ENCODE measurements at regions not wholly inside any gene's neighbourhood (a gene's known extent, or its start where the extent isn't known, plus 50 kb on each side); places are given as distances from the start of the nearest gene placed in this dataset.

GRCh38 chr2:128621074-128621473, 302.4 kb upstream of the HS6ST1 start:
- Histone ChIP-seq H3K4me3 (ENCODE audit: low read length) (no peak overlapping the region), H3K36me3 (ENCODE audit: insufficient read depth, low read depth, low read length) (no peaks in the 10 kb centered on the region), H3K4me1 (ENCODE audit: insufficient read depth, low read length) (no peaks in the 10 kb centered on the region), H3K27ac (ENCODE audit: low read length) (no peak overlapping the region), H3K27me3 (ENCODE audit: insufficient read depth, low read length) (peaks cover 4% of the 10 kb centered on the region; the same call in 1 of the 2 replicates), H3K9me3 (ENCODE audit: insufficient read depth, low read depth, low read length) (peaks cover 9% of the 10 kb centered on the region), H3K9ac (ENCODE audit: low read depth, low read length) (no peak overlapping the region)

DNA sequence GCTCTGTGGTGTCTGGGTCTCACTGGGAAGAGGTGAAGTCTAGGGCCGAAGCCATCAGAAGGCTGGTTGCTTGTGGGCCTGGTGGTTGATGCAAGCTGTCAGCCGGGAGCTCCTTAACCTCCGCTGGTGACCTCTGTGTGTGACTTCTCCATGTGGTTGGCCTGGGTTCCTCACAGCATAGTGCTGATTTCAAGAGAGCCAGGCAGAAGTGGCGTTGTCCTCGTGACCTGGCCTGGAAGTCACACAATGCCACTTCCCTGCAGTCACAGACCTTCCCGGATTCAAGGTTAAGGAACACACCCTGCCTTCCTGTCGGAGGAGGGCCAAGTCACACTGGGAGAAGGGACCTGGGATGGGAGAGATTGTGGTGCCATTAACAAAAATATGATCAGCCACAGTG, 303.7 kb upstream of the HS6ST1 start:
- Histone ChIP-seq H3K27me3 (ENCODE audit: insufficient read depth, low read length) (peaks cover 4% of the 10 kb centered on the region; the same call in 1 of the 2 replicates), H3K27ac (ENCODE audit: low read length) (no peak overlapping the region), H3K9me3 (ENCODE audit: insufficient read depth, low read depth, low read length) (peaks cover 9% of the 10 kb centered on the region), H3K9ac (ENCODE audit: low read depth, low read length) (no peak overlapping the region), H3K4me3 (ENCODE audit: low read length) (no peak overlapping the region), H3K4me1 (ENCODE audit: insufficient read depth, low read length) (no peaks in the 10 kb centered on the region), H3K36me3 (ENCODE audit: insufficient read depth, low read depth, low read length) (no peaks in the 10 kb centered on the region)

DNA sequence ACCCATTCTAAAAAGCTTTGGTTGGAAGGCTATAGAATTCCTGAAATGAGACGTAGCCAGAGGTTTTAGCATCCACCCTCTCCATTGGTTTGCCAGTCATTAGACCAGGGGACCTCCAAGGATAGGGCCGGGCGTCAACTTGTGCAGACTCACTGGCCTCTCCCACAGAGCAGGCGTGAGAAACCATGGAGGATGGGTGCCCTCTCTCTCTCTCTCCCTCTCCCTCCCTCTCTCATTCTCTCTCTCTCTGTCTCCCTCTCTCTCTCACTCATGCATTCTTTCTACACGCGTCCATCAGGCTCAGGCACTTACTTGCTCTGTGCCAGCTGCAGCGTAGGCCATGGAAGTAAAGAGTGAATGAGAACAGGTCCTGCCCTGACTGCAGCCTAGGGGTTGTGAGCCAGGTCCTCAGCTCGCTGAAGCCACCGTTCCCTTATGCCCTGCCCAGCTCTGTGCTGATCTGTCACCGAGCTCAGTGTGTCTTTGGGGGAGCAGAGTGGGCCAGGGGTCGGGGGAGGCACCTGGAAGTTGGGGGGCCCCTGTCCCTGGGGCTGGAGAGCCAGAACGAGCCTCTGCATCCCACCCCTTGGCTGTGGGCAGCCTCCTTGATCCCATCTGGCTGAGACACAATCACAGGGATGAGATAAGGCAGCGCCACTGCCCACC, 304.4 kb upstream of the HS6ST1 start:
- H3K9ac ChIP-seq (ENCODE audit: low read depth, low read length) = no peak overlapping the region
- peaks cover 4% of the 10 kb centered on the region; the same call in 1 of the 2 replicates for H3K27me3 ChIP-seq (ENCODE audit: insufficient read depth, low read length)
- H3K27ac ChIP-seq (ENCODE audit: low read length) = no peak overlapping the region
- no peaks in the 10 kb centered on the region for H3K4me1 ChIP-seq (ENCODE audit: insufficient read depth, low read length)
- H3K4me3 ChIP-seq (ENCODE audit: low read length) = no peak overlapping the region
- peaks cover 8% of the 10 kb centered on the region for H3K9me3 ChIP-seq (ENCODE audit: insufficient read depth, low read depth, low read length)
- H3K36me3 ChIP-seq (ENCODE audit: insufficient read depth, low read depth, low read length) = no peaks in the 10 kb centered on the region

DNA sequence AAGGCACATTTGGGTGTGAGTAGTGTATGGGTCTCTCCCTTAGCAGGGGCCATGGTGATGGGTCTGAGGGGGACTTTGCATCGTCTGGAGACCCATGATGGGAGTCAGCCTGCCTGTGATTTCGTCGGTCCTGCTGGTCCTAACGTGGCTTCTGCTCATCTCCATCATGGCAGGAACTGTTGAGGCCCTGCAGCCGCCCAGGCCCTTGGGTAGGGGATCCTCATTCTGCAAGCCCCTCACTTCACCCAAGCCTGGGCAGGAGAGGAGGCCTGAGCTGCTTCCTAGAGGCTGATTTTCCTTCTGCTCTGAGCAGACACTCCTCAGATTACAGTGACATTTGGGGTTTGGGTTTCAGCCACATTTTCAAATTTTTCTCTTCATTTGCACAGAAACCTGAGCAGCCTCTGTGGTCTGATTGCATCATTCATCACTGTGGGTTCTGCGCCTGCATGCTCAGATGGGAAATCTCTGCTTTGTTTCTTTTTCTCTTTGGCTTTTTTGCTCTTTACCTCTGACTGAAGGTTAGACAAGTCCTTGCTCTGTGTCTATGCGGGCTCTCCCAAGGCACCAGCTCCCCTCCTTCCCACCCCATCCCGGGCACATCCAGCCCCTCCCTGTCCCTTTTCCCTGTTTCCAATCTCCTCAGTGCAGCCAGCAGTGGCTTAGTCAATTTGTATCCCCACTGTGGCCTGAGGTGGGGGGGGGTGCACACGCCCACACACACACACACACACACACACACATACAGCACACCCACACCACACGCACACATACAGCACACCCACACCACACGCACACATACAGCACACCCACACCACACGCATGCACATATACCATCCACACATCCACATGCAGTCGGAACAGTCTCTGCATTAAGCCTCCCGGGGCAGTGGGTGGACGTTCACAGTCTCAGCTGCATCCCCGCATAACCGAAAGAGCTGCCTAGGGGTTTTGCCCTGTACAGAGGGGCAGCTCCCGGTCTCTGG, 305.4 kb upstream of the HS6ST1 start:
- Histone ChIP-seq H3K27ac (ENCODE audit: low read length) (no peak overlapping the region), H3K9ac (ENCODE audit: low read depth, low read length) (no peak overlapping the region), H3K4me3 (ENCODE audit: low read length) (no peak overlapping the region)

DNA sequence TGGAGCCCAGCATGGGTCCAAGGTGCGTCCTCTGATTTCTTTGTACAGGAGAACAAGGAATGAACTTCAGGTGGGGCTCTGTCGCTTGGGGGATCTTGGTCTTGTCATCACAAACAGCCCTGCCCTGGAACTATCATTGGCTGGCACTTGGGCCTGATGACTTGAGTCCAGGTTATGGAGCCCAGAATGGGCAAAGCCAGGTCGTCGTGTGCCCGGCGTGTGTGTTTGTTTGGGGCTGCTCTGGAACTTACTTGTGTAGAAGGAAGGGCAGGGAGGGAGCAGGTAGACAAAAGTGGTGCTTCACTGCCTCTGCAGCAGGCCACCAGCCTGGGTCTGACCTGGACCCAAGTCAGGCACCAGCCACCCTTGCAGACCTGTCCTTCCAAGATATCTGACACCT, 306.3 kb upstream of the HS6ST1 start:
- no peaks in the 10 kb centered on the region for H3K36me3 ChIP-seq (ENCODE audit: insufficient read depth, low read depth, low read length)
- no peak overlapping the region for H3K27ac ChIP-seq (ENCODE audit: low read length)

More for the DNA sequence above, 305.4 kb upstream of the HS6ST1 start:
- Histone ChIP-seq H3K36me3 (ENCODE audit: insufficient read depth, low read depth, low read length) (no peaks in the 10 kb centered on the region), H3K27me3 (ENCODE audit: insufficient read depth, low read length) (peaks cover 4% of the 10 kb centered on the region; the same call in 1 of the 2 replicates), H3K9me3 (ENCODE audit: insufficient read depth, low read depth, low read length) (no peaks in the 10 kb centered on the region), H3K4me1 (ENCODE audit: insufficient read depth, low read length) (no peaks in the 10 kb centered on the region)

DNA sequence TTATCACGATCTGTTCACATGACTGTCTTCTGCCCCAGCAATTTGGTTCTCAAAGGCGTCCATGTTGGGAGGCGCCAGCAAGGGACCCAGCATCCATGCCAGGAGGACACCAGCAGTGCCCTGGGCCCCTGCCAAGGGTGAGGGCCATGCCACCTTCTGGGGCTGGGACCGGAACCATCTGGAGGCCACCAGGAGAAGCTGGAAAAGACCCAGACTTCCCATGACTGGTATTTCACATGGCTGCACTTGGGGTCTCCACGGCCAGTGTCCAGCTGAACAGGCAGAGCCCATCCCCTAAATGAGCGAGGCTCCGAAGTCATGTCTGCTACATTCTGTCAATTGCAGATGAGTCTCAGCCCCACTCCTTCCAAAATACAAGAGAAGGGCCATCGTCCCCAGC, 306.8 kb upstream of the HS6ST1 start:
- H3K4me3 ChIP-seq (ENCODE audit: low read length) = no peak overlapping the region
- no peaks in the 10 kb centered on the region for H3K9me3 ChIP-seq (ENCODE audit: insufficient read depth, low read depth, low read length)
- H3K27ac ChIP-seq (ENCODE audit: low read length) = no peak overlapping the region

More for the DNA sequence above, 306.3 kb upstream of the HS6ST1 start:
- Histone ChIP-seq H3K4me3 (ENCODE audit: low read length) (no peak overlapping the region), H3K4me1 (ENCODE audit: insufficient read depth, low read length) (no peaks in the 10 kb centered on the region), H3K9me3 (ENCODE audit: insufficient read depth, low read depth, low read length) (no peaks in the 10 kb centered on the region), H3K27me3 (ENCODE audit: insufficient read depth, low read length) (peaks cover 4% of the 10 kb centered on the region; the same call in 1 of the 2 replicates), H3K9ac (ENCODE audit: low read depth, low read length) (no peak overlapping the region)

GRCh38 chr2:128625963-128626759, 307.5 kb upstream of the HS6ST1 start:
- Histone ChIP-seq H3K4me1 (ENCODE audit: insufficient read depth, low read length) (no peaks in the 10 kb centered on the region), H3K27me3 (ENCODE audit: insufficient read depth, low read length) (peaks cover 4% of the 10 kb centered on the region; the same call in 1 of the 2 replicates), H3K9ac (ENCODE audit: low read depth, low read length) (no peak overlapping the region), H3K9me3 (ENCODE audit: insufficient read depth, low read depth, low read length) (no peaks in the 10 kb centered on the region), H3K4me3 (ENCODE audit: low read length) (no peak overlapping the region), H3K36me3 (ENCODE audit: insufficient read depth, low read depth, low read length) (no peaks in the 10 kb centered on the region), H3K27ac (ENCODE audit: low read length) (no peak overlapping the region)

More for the DNA sequence above, 306.8 kb upstream of the HS6ST1 start:
- H3K4me1 ChIP-seq (ENCODE audit: insufficient read depth, low read length) = no peaks in the 10 kb centered on the region
- H3K9ac ChIP-seq (ENCODE audit: low read depth, low read length) = no peak overlapping the region
- H3K36me3 ChIP-seq (ENCODE audit: insufficient read depth, low read depth, low read length) = no peaks in the 10 kb centered on the region
- peaks cover 4% of the 10 kb centered on the region; the same call in 1 of the 2 replicates for H3K27me3 ChIP-seq (ENCODE audit: insufficient read depth, low read length)

DNA sequence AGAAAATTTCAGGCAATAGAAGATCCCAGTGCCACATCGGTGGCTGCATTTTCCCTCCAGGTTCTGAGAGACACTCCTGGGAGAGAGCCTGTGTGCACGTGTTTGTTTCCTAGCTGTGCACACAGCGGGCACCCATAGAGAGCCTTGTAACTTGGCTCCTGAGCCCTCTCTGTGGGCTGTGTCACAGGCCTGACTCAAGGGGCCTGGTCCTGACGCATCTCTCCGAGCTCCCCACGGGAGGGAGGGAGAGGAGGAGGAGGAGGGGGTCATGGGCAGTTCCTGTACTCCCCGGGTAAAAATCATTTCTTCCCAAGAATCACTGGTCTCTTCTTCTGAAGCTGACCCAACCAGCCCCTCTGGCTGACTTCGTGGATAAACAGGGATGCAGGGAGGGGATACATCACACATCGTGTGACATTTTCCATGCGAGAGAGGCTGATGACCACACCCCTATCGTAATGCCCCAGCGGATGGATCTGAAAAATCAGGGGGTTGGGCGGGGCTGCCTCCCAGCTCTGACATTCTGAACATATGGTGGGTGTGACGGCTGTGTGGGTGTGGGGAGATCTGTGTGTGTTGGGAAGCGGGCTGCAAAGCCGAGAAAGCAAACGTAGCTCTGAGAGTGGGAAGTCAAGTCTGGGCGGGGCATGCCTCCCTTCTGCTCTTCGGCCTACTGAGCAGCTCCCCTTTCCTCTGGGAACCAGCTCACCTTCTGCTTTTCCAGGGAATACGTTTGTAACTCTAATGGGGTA, 308.3 kb upstream of the HS6ST1 start:
- Histone ChIP-seq H3K27me3 (ENCODE audit: insufficient read depth, low read length) (peaks cover 4% of the 10 kb centered on the region; the same call in 1 of the 2 replicates), H3K27ac (ENCODE audit: low read length) (no peak overlapping the region)

GRCh38 chr2:128628206-128628605, 309.5 kb upstream of the HS6ST1 start:
- Histone ChIP-seq H3K4me1 (ENCODE audit: insufficient read depth, low read length) (peaks cover 10% of the 10 kb centered on the region; the same call in 1 of the 2 replicates), H3K27ac (ENCODE audit: low read length) (no peak overlapping the region), H3K4me3 (ENCODE audit: low read length) (no peak overlapping the region), H3K9ac (ENCODE audit: low read depth, low read length) (no peak overlapping the region), H3K9me3 (ENCODE audit: insufficient read depth, low read depth, low read length) (no peaks in the 10 kb centered on the region), H3K27me3 (ENCODE audit: insufficient read depth, low read length) (peaks cover 4% of the 10 kb centered on the region; the same call in 1 of the 2 replicates), H3K36me3 (ENCODE audit: insufficient read depth, low read depth, low read length) (no peaks in the 10 kb centered on the region)

More for the DNA sequence above, 308.3 kb upstream of the HS6ST1 start:
- Histone ChIP-seq H3K4me1 (ENCODE audit: insufficient read depth, low read length) (no peaks in the 10 kb centered on the region; the same call in 1 of the 2 replicates), H3K4me3 (ENCODE audit: low read length) (no peak overlapping the region), H3K9me3 (ENCODE audit: insufficient read depth, low read depth, low read length) (no peaks in the 10 kb centered on the region), H3K9ac (ENCODE audit: low read depth, low read length) (no peak overlapping the region), H3K36me3 (ENCODE audit: insufficient read depth, low read depth, low read length) (no peaks in the 10 kb centered on the region)

GRCh38 chr2:128628996-128629395, 310.3 kb upstream of the HS6ST1 start:
- H3K27ac ChIP-seq (ENCODE audit: low read length) = no peak overlapping the region
- H3K27me3 ChIP-seq (ENCODE audit: insufficient read depth, low read length) = peaks cover 4% of the 10 kb centered on the region; the same call in 1 of the 2 replicates
- H3K4me1 ChIP-seq (ENCODE audit: insufficient read depth, low read length) = peaks cover 16% of the 10 kb centered on the region; the same call in 1 of the 2 replicates
- no peak overlapping the region for H3K4me3 ChIP-seq (ENCODE audit: low read length)
- H3K9ac ChIP-seq (ENCODE audit: low read depth, low read length) = no peak overlapping the region
- H3K9me3 ChIP-seq (ENCODE audit: insufficient read depth, low read depth, low read length) = no peaks in the 10 kb centered on the region
- H3K36me3 ChIP-seq (ENCODE audit: insufficient read depth, low read depth, low read length) = no peaks in the 10 kb centered on the region
